ENCODE measurements at regions not wholly inside any gene's neighbourhood (a gene's known extent, or its start where the extent isn't known, plus 50 kb on each side); places are given as distances from the start of the nearest gene placed in this dataset.

GRCh38 chr10:109071539-109071938, 851.8 kb downstream of the XPNPEP1 start:
- TF ChIP-seq RARB (CRISPR knock-in tag; IDR thresholded peaks at IDR 0.05) (no peak), KDM1A (IDR thresholded peaks at IDR 0.05; ENCODE audit: low read depth) (no peak), POLR2A (IDR thresholded peaks at IDR 0.05; ENCODE audit: low read length) (no peak), RAD21 (conservative IDR thresholded peaks at IDR 0.05 in 1 of 2, IDR thresholded peaks at IDR 0.05 in 1 of 2) (no peak)
- TF ChIP-seq, protein P1, sequence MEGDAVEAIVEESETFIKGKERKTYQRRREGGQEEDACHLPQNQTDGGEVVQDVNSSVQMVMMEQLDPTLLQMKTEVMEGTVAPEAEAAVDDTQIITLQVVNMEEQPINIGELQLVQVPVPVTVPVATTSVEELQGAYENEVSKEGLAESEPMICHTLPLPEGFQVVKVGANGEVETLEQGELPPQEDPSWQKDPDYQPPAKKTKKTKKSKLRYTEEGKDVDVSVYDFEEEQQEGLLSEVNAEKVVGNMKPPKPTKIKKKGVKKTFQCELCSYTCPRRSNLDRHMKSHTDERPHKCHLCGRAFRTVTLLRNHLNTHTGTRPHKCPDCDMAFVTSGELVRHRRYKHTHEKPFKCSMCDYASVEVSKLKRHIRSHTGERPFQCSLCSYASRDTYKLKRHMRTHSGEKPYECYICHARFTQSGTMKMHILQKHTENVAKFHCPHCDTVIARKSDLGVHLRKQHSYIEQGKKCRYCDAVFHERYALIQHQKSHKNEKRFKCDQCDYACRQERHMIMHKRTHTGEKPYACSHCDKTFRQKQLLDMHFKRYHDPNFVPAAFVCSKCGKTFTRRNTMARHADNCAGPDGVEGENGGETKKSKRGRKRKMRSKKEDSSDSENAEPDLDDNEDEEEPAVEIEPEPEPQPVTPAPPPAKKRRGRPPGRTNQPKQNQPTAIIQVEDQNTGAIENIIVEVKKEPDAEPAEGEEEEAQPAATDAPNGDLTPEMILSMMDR (IDR thresholded peaks at IDR 0.05) = no peak
